Thymus (tissue), 11 donors: ENCODE measurements at regions not wholly inside any gene's neighbourhood (a gene's known extent, or its start where the extent isn't known, plus 50 kb on each side); places are given as distances from the start of the nearest gene placed in this dataset.

ENCODE experiments used
- DNase-seq, 9 donors: peaks; one replicate each; pipeline ENCODE4 v3.0.0-alpha.2; 2013; ENCODE audit warnings: low spot score in 9 of 9, low read depth in 6 of 9, missing footprints in 1 of 9
- H3K27ac ChIP-seq, 2 donors: one replicate each; pipeline ENCODE4 v1.5.1; 2013; ENCODE audit warnings: control low read depth in 1 of 2, low read depth in 1 of 2, low read length in 1 of 2, mild to moderate bottlenecking in 1 of 2, moderate library complexity in 1 of 2
- H3K27me3 ChIP-seq, 2 donors: one replicate each; pipeline ENCODE4 v1.5.1; 2013; ENCODE audit warnings: low read length in 1 of 2; ENCODE audit not compliant: control insufficient read depth in 2 of 2, insufficient read depth in 1 of 2
- H3K36me3 ChIP-seq, 2 donors: one replicate each; pipeline ENCODE4 v1.5.1; 2013; ENCODE audit warnings: low read length in 1 of 2, mild to moderate bottlenecking in 1 of 2, moderate library complexity in 1 of 2; ENCODE audit not compliant: control insufficient read depth in 2 of 2, insufficient read depth in 2 of 2
- H3K4me1 ChIP-seq, 2 donors: one replicate each; pipeline ENCODE4 v1.5.1; 2013; ENCODE audit warnings: low read length in 2 of 2; ENCODE audit not compliant: control insufficient read depth in 2 of 2, insufficient read depth in 2 of 2
- H3K4me3 ChIP-seq, 2 donors: one replicate each; pipeline ENCODE4 v1.5.1; 2013; ENCODE audit warnings: low read length in 2 of 2, control low read depth in 1 of 2, mild to moderate bottlenecking in 1 of 2
- H3K9me3 ChIP-seq, 2 donors: one replicate each; pipeline ENCODE4 v1.5.1; 2013; ENCODE audit warnings: low read length in 1 of 2, mild to moderate bottlenecking in 1 of 2; ENCODE audit not compliant: control insufficient read depth in 2 of 2, insufficient read depth in 1 of 2
- WGBS: extraction: QIAGEN DNeasy Blood & Tissue Kit; methylation state at CpG from one replicate; pipeline ENCODE4 v1.1.7; 2013; 5-methylcytosine and 5-hydroxymethylcytosine counted together
- donor health status: healthy.

- H3K9me3 ChIP-seq = peaks cover 0 to 1% of the 10 kb centered on the region in 2 donors
- no peaks in the 10 kb centered on the region for H3K36me3 ChIP-seq
- WGBS = 70% methylated on average over 2 of the region's 2 CpGs
- H3K4me1 ChIP-seq = no peaks in the 10 kb centered on the region
- no peak for DNase-seq
- no peak overlapping the region for H3K4me3 ChIP-seq
- H3K27me3 ChIP-seq = no peaks in the 10 kb centered on the region
- H3K27ac ChIP-seq = no peak overlapping the region
Measured at GRCh38 chr3:64939309-64939708, 251.5 kb upstream of the ADAMTS9 start.

DNA sequence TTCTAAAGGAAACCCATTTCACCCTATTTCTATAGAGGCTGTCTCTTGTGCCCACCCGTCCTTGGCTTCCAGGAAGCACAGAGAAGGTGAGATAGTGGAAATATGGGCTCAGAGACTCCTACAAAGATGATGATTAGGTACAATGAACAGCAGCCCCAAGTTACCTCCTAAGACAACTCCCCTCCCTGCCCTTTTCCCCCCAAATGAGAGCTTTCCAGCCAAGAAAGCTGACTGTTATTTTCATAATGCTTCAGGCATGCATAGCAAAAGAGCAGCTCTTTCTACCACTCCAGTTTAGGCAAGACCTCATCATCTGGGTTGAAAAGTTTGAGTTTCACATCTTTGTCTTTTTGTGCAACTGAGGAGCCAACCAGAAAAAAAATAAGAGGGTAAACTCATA is 248.8 kb upstream of the ADAMTS9 start:
- Histone ChIP-seq H3K4me1 (no peaks in the 10 kb centered on the region), H3K4me3 (no peak overlapping the region), H3K27ac (no peak overlapping the region), H3K36me3 (no peaks in the 10 kb centered on the region), H3K27me3 (no peaks in the 10 kb centered on the region), H3K9me3 (peaks cover 0 to 1% of the 10 kb centered on the region in 2 donors)
- DNase-seq = no peak
- 78% methylated on average over 1 of the region's 1 CpG for WGBS

DNA sequence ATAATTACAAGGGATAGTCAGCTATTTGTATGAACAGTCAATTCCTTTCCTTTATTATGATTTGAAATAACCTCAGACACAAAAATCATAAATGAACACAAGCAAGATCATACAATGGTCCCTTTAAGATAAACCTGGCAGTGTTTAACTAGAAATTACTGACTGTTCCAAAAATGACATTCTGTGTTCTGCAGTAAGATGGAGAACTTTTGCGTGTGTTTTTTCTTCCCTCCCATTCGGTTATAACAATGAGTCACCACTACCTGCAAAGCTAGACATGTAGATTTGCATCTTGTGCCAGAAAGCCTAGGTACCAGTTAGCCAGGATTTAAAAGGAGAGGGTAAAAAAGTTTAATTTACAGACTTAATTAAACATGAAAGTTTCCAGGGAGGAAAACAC is 248.2 kb upstream of the ADAMTS9 start:
- Histone ChIP-seq H3K27me3 (no peaks in the 10 kb centered on the region), H3K4me3 (no peak overlapping the region), H3K9me3 (peaks cover 0 to 1% of the 10 kb centered on the region in 2 donors), H3K36me3 (no peaks in the 10 kb centered on the region), H3K4me1 (no peaks in the 10 kb centered on the region), H3K27ac (no peak overlapping the region)
- DNase-seq = no peak
- 88% methylated on average over 2 of the region's 2 CpGs for WGBS

GRCh38 chr3:64932666-64933342 is 245.0 kb upstream of the ADAMTS9 start:
- no peak for DNase-seq
- H3K27me3 ChIP-seq = no peaks in the 10 kb centered on the region
- 76% methylated on average over 8 of the region's 8 CpGs for WGBS
- H3K9me3 ChIP-seq = peaks cover 0 to 1% of the 10 kb centered on the region in 2 donors
- H3K4me1 ChIP-seq = no peaks in the 10 kb centered on the region
- H3K27ac ChIP-seq = no peak overlapping the region
- H3K36me3 ChIP-seq = no peaks in the 10 kb centered on the region
- no peak overlapping the region for H3K4me3 ChIP-seq

DNA sequence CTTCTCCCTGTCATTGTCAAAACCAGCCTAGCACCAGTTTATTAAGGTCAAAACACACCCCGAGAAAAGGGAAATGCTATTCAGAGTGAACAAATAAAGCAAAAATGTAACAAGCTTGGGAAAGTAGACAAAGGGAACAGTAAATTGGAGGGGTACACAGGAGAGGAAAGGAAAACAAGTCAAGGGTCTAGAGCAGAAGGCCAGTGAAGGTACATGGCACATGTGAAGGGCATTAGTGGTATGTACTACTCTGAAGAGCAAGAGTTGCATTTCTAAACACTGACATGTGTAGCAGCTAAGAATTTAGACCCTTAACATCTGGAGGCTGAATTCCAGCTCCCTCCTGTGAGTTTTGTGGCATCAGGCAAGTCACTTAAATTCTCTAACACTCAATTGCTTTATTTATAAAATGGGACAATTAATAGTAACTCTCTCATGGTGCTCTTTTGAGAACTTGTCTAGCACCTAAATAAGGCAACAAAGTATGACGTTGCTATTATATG is 244.3 kb upstream of the ADAMTS9 start:
- no peaks in the 10 kb centered on the region for H3K4me1 ChIP-seq
- H3K27me3 ChIP-seq = no peaks in the 10 kb centered on the region
- H3K9me3 ChIP-seq = peaks cover 0 to 1% of the 10 kb centered on the region in 2 donors
- H3K4me3 ChIP-seq = no peak overlapping the region
- WGBS = 96% methylated on average over 2 of the region's 2 CpGs
- H3K27ac ChIP-seq = no peak overlapping the region
- no peaks in the 10 kb centered on the region for H3K36me3 ChIP-seq
- DNase-seq = no peak

GRCh38 chr3:64930891-64931290 is 243.1 kb upstream of the ADAMTS9 start:
- Histone ChIP-seq H3K27ac (no peak overlapping the region), H3K9me3 (peaks cover 0 to 1% of the 10 kb centered on the region in 2 donors), H3K4me1 (no peaks in the 10 kb centered on the region), H3K4me3 (no peak overlapping the region), H3K27me3 (no peaks in the 10 kb centered on the region), H3K36me3 (no peaks in the 10 kb centered on the region)
- 74% methylated on average over 2 of the region's 2 CpGs for WGBS
- DNase-seq = no peak

DNA sequence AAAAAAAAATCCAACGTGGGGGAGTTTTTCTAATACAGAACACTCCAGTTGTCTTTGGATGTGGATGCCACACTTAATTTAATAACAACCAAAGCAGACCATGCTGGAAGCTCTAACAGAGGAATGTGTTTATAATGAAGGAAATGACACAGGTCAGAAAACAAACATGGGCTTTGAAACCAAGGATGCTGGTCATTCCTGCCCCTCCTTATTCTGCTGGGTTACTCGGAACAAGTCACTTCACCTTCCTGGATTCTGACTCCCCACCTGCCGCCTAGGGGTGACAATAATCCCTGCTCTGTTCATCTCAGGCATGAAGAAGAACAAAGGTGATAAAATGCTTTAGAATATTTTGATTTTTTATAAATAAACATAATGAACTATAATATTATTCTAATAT is 240.9 kb upstream of the ADAMTS9 start:
- no peaks in the 10 kb centered on the region for H3K36me3 ChIP-seq
- H3K27ac ChIP-seq = no peak overlapping the region
- DNase-seq = no peak
- WGBS = 92% methylated on average over 3 of the region's 3 CpGs
- H3K4me1 ChIP-seq = no peaks in the 10 kb centered on the region
- no peak overlapping the region for H3K4me3 ChIP-seq
- no peaks in the 10 kb centered on the region for H3K9me3 ChIP-seq
- no peaks in the 10 kb centered on the region for H3K27me3 ChIP-seq

DNA sequence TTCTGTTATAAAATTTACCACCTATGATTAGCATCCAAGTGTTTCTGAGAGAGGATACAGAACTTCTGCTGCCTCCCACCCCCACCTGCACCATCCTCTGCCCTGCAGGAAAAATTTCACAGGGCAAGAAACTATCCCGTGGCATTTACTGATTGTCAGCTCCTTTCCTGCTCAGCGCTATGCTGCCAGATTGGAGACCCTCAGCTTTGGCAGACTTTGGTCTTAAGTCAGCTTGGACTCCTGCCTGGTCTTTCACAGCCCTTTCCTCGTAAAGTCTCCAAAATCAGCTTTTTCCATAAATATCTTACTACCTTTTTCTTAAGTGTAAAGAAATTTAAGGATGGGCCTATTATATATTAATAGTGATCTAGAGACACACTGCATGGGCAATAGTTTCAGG is 239.9 kb upstream of the ADAMTS9 start:
- Histone ChIP-seq H3K27me3 (no peaks in the 10 kb centered on the region), H3K4me3 (no peak overlapping the region), H3K9me3 (no peaks in the 10 kb centered on the region), H3K27ac (no peak overlapping the region), H3K36me3 (no peaks in the 10 kb centered on the region), H3K4me1 (no peaks in the 10 kb centered on the region)
- DNase-seq = no peak
- WGBS = 82% methylated on average over 3 of the region's 3 CpGs

- no peak for DNase-seq
- H3K27ac ChIP-seq = no peak overlapping the region
- H3K36me3 ChIP-seq = no peaks in the 10 kb centered on the region
- H3K4me1 ChIP-seq = no peaks in the 10 kb centered on the region
- no peaks in the 10 kb centered on the region for H3K9me3 ChIP-seq
- H3K4me3 ChIP-seq = no peak overlapping the region
- no peaks in the 10 kb centered on the region for H3K27me3 ChIP-seq
- WGBS = 63% methylated on average over 2 of the region's 2 CpGs
Measured at GRCh38 chr3:64925575-64925974, 237.8 kb upstream of the ADAMTS9 start.
